HG02885 (cell line): ENCODE measurements at regions not wholly inside any gene's neighbourhood (a gene's known extent, or its start where the extent isn't known, plus 50 kb on each side); places are given as distances from the start of the nearest gene placed in this dataset.
"Not testable (repeated sequence)": the region's sequence is repeated elsewhere in the genome, so short reads cannot be mapped to it uniquely, and the experiment has no call there.

Source experiments
- ATAC-seq: cut with Tn5 transposase; IDR thresholded peaks from one replicate; pipeline ENCODE4 v1.9.1; 2021; ENCODE audit warnings: mild to moderate bottlenecking; ENCODE audit not compliant: unreplicated experiment, poor library complexity

- ATAC-seq: peak; percentile 2
Measured at GRCh38 chrX:52261125-52261462, 76.4 kb downstream of the MAGED4 start.

DNA sequence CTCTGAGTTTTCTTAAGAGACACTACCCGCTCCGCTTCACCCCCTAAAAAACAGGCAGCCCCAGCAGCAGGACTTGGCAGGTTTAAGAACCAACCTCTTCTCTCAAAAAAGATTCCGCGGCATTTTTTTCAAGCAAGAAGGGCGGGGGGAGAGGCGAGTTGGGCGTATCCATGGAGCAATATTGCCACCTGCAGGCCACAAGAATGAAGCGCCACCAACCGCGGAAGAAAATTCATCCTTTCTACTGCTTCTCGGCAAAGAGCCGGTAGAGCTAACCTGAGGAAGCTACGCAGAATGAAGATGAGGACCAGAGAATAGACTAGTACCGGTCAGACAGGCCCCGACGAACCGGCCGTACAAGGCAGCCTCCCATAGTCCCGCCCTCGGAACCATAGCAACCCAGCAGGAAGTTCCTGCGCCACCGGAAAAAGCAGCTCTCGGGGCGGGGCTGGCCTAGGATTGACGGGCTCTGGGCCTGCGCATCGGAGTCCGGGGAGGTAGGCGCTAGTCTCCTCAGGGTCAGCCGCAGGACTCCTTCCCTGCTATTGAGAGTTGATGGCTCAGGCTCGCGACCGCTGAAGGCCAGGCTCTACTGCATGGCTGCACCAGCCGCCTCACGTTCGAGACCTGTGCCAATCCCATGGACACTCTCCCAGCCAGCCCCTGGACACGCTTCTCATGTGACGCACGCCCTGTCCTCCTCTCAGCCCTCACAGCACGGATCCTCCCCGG lies 76.9 kb downstream of the MAGED4 start:
- peak; percentile 99 for ATAC-seq

DNA sequence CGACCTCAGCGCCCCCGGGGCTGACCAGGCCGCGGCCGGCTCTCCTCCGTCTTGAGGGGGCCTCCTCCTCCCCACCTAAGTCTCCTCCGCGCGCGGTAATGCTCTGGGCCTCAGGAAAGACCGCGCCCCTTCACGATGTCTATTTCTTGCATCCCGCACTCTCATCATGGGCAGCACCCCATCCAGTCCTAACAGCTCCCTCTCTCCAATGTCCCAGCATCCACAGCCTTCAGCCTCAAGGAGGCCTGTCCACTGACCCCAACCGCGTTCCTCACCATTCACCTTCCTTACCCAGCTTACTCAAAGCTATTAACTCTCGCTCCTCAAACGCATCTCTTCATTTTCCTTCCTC lies 77.5 kb downstream of the MAGED4 start:
- ATAC-seq: no peak

DNA sequence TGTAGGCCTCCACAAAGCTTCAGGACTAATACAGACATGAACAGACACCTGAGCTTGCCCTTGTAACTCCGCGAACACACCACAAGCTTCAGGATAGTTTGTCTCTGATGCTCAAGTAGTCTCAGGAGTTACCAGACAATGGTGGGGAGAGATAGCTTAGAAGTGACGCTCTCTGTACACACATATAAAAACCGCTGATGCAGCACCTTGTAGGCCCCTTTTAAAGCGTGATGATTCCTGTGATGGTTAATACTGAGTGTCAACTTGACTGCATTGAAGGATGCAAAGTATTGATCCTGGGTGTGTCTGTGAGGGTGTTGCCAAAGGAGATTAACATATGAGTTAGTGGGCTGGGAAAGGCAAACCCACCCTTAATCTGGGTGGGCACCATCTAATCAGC lies 78.7 kb downstream of the MAGED4 start:
- ATAC-seq: no peak

DNA sequence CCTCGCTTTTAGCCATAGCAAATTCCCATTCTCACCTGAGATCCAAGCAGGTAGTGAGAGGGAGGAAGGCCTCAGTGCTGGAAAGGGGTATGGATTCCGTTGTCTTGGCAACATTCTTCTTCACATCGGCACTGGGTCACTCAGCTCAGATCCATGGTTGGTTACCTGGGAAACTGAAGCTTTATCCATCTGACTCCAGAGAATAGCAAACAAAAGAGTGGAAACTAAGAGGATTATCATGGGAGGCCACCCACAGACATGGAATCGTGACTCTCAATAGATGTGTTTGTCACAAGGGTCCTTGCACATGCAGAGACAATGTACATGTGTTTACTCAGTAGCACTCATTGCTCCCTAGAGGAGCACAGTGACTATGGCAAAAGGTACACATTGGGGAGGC lies 81.0 kb downstream of the MAGED4 start:
- ATAC-seq: no peak

GRCh38 chrX:52268502-52268901 lies 83.8 kb downstream of the MAGED4 start:
- not testable (repeated sequence) for ATAC-seq

DNA sequence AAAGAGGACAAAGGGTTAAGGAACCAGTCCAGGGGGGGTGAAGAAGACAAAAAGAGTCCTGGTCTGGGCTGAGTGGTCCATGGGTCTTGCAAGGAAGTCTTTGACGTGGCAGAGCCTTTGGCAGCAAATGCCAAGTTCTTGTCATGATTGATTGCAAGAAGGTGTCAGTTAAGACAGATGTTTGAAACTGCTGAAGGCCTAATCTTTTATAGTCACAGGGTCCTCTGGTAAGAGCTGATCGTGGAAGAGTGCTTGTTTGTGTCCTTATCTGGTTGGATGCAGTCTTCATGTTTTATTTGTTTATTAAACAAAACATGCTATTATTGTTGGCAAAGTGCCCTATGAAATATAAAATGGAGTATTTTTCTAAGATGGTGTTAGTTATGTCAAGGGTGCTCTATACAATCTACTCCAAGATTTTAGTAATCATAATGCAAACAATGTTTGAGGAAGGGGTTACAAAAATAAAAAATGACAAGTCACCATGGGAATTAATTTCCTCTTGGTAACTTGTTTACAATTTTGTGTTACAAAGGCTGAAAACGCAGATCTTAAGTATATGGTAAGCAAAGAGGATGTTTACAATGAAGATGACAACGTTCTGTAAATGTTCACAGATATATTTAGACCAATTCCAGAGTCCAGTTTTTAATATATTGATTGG lies 85.9 kb downstream of the MAGED4 start:
- ATAC-seq: no peak

DNA sequence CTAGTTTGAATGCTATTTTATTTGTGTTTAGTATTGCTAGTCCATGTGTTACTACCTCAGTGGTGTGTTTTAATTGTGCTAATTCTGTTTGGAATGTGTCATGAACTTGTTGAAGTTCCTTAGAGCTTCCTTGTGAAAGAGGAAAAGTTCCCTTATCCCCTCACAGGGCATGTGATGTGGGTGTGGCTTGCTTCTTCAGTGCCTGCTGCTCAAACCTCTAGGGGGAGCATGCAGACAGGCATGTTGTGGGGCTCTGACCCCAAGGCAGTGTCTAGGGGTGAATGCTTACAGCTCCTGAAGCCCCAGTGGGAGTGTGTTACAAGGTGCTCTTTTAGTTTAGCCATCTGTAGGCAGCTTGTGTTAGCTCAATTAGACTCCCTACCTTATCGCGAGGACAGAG lies 86.5 kb downstream of the MAGED4 start:
- ATAC-seq: no peak

DNA sequence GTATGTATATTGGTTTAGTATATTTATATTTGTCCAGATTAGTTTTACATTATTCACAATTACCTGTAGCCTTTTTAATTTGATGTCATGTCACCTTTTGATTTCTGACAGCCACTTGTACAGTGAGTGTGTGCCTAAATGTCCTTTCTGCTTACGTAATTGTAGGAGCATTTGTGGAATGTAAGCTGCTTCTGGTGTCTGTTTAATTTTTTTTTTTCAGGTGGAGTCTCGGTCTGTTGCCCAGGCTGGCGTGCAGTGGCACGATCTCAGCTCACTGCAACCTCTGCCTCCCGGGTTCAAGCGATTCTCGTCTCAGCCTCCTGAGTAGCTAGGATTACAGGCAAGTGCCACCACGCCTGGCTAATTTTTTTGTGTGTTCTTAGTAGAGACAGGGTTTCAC lies 91.2 kb upstream of the XAGE2 start:
- no peak for ATAC-seq

DNA sequence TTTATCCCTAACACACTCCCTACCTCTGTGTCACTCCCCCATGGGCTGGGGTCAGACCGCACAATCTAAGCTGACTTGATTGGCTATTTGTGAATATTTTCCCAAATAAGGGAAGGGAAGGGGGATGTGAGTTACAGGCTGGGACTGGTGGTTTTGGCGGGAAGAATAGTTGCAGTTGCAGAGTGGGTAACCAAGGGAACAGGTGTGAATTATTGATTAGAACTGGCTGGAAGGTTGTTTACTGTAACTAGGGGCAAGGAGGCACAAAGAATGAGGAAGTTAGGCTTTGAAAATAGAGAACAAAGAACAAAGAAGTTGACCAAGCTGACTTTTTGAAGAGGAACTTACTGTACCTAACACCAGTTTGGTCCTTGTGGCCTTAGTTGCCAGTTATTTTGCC lies 88.0 kb upstream of the XAGE2 start:
- ATAC-seq: no peak

DNA sequence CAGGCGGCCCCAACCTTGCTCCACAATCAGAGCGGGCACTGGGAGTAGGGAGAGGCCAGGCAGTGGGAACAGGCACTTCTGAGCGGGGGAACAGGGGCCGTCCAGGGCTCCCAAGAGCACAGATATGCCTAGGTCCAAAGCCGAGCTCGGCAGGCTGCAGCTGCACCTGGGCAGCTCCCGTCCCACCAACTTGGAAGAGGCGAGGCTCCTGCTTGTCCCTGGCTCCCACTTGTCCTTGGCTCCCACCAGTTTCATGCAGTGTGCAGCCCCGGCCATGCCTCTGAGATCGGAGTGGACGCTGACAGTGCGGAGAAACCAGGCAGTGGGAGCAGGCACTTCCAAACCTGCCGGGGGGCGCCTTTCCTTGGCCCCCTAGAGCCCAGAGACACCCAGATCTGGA lies 84.0 kb upstream of the XAGE2 start:
- ATAC-seq: no peak

GRCh38 chrX:52298968-52299367 lies 69.9 kb upstream of the XAGE2 start:
- not testable (repeated sequence) for ATAC-seq

GRCh38 chrX:52308532-52308931 lies 60.3 kb upstream of the XAGE2 start:
- not testable (repeated sequence) for ATAC-seq
